Choroid plexus epithelial cell (primary cell): ENCODE measurements at regions not wholly inside any gene's neighbourhood (a gene's known extent, or its start where the extent isn't known, plus 50 kb on each side); places are given as distances from the start of the nearest gene placed in this dataset.

Experiments used
- DNase-seq: peaks from one replicate; pipeline ENCODE4 v3.0.0-alpha.2; 2010; ENCODE audit warnings: low read depth
- H3K4me3 ChIP-seq: 2 replicates; pipeline ENCODE4 v1.5.1; 2011; ENCODE audit warnings: low read depth, mild to moderate bottlenecking, control low read depth, low read length, moderate library complexity
- TF ChIP-seq, protein P1 (sequence below): conservative IDR thresholded peaks from 2 replicates; pipeline ENCODE4 v1.5.1; 2011; ENCODE audit warnings: low read depth, mild to moderate bottlenecking, control low read depth, inconsistent platforms, low read length, moderate library complexity

DNA sequence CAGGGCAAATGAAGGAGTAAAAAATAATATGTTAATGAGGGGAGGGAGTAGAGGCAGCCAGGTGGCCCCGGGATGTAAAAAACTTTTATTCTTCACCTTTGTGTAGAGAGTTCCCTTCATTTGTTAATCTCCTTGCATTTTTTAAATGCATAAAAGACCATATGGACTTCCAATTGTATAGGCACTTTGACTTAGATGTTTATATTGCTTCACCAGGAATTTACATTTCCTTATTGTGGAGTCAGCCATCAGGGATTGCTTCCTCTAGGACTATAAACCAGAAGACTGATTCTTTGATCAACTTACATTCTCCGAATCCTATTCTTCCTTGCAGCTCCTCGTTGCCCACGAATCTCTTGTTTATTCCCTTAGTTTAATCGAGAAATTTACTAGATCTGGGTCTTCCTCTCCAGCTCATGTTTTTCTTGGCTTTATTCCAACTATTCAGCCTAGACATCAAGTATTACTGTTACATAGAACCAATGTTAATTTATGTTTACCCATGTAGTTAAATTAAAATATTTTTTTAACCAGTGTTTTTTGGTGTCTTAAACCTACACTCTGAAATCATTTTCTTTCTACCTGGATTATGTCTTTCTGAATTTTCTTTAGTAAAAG, 1187.0 kb upstream of the SLC10A2 start:
- peak; percentile 57 for DNase-seq
- TF ChIP-seq, protein P1, sequence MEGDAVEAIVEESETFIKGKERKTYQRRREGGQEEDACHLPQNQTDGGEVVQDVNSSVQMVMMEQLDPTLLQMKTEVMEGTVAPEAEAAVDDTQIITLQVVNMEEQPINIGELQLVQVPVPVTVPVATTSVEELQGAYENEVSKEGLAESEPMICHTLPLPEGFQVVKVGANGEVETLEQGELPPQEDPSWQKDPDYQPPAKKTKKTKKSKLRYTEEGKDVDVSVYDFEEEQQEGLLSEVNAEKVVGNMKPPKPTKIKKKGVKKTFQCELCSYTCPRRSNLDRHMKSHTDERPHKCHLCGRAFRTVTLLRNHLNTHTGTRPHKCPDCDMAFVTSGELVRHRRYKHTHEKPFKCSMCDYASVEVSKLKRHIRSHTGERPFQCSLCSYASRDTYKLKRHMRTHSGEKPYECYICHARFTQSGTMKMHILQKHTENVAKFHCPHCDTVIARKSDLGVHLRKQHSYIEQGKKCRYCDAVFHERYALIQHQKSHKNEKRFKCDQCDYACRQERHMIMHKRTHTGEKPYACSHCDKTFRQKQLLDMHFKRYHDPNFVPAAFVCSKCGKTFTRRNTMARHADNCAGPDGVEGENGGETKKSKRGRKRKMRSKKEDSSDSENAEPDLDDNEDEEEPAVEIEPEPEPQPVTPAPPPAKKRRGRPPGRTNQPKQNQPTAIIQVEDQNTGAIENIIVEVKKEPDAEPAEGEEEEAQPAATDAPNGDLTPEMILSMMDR, result no peak

DNA sequence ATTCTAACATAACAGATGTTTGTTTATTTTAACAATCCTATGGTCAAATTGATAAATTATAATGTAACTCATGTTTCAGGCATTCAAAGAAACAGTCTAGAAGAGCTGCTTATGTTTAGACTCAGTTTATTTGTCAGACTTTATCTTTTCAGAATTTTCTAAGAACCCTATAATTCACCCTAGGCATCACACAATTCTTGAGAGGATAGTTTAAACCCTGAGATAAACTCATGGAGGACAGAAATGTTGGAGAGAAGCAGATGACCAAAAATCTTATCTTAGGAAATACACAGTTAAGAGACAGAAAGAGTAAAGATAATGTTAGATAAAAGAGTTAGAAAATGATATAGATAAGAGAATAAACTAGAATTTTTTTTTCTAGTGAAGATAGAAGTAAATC, 1185.7 kb upstream of the SLC10A2 start:
- no peak for DNase-seq
- TF ChIP-seq, protein P1, result no peak
- no peak overlapping the region for H3K4me3 ChIP-seq

More for the DNA sequence above, 1187.0 kb upstream of the SLC10A2 start:
- H3K4me3 ChIP-seq, result no peak overlapping the region

DNA sequence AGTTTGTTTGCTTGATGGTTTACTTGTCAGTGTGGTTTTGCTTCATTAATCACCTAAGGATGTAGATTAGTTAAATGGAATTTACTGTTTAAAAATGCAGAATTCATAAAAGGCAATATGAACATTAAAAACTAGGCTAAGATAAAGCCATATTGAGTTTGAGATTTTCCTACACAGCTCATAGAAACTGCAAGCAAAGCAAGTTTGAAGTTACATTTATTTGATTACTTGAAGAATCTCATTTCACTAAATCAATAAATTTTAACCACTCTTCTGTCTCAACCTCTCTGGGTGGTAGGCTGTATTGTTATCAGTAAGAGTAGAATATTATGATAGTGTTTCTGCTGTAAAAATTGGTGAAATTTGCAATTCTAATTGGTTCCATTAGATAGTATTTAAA, 1180.7 kb upstream of the SLC10A2 start:
- TF ChIP-seq, protein P1, result no peak
- no peak for DNase-seq
- no peak overlapping the region for H3K4me3 ChIP-seq

DNA sequence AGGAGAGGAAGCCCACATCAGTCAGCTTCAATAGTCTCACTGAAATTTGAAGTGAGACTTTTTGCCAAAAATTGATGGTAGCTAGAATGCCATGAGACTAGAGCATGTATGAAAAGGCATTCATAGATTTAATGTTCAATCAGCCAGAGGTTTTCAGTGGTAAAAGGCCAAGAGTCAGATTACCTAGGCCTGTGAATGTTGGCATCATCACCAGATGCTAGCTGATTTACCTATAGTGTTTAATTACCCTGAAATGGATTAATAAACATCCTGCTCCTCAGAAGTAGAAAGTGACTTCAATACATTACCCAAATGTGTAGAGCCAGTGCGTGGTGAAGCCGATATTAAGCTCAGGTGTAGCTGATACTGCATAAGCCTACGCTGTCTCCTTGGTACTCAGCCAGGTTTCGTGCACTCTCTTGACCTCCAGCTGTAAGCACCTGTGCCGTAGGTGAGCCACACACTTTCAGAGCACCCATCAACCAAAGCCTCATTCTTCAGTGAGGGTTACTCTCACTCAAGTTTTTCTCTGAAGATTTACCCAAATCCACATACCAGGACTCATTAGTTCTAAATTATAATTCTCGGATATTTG, 1140.3 kb upstream of the SLC10A2 start:
- TF ChIP-seq, protein P1, result no peak
- no peak for DNase-seq
- H3K4me3 ChIP-seq, result no peak overlapping the region

DNA sequence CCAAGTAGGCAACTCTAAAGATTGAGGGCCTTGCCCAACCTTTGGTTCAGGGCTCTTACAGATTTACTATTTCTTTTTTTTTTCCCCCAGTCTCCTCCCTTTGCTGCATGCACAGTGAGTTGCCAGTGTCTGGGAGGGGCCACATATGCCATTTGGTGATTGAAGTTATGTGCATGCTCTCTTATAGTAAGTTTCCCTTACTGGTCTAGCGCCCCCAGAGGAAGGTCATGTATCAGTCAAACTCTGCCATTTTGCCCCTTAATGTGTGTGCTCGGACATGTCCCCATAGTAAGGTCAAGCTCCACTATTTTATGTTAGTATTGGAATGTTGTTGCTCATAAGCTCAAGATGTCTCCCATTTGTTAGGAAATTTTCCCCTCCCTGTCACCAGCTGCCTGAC, 1138.0 kb upstream of the SLC10A2 start:
- H3K4me3 ChIP-seq, result no peak overlapping the region
- DNase-seq, result no peak
- TF ChIP-seq, protein P1, result no peak

DNA sequence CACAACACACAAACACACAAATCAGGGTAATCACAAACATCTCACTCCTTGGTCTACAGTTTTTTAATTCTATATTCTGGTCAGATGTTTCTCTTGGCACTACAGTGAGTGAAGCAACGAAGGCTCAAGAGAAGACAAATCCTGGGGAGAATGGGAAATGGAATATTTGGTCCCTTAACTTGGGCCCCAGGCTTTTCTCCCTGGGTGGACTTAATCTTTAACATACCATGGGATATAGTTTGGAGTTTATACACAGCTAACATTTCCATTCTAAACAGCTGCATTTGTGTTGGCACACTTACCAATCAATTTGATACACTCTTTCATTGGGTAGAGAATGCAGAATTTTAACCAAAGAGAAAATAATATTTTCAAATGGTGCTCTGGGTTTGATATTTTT, 1132.6 kb upstream of the SLC10A2 start:
- no peak for DNase-seq
- H3K4me3 ChIP-seq, result no peak overlapping the region
- TF ChIP-seq, protein P1, result no peak

DNA sequence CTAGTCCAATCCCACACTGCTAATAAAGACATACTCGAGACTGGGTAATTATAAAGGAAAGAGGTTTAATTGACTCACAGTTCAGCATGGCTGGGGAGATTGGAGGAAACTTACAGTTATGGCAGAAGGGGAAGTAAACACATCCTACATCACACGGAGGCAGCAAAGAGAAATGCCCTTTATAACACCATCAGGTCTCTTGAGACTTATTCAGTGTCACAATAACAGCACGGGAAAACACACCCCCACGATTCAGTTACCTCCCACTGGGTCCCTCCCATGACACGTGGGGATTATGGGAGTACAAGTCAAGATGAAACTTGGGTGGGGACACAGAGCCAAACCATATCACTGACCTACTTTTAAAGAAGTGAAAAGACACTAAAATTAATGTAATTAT, 1130.4 kb upstream of the SLC10A2 start:
- TF ChIP-seq, protein P1, result no peak
- no peak overlapping the region for H3K4me3 ChIP-seq
- DNase-seq, result no peak
